Middle frontal gyrus (tissue), 1 donor: ENCODE measurements at regions not wholly inside any gene's neighbourhood (a gene's known extent, or its start where the extent isn't known, plus 50 kb on each side); places are given as distances from the start of the nearest gene placed in this dataset.

Experiments
- DNase-seq: peaks from one replicate; pipeline ENCODE4 v3.0.0-alpha.2; 2015; ENCODE audit warnings: low spot score; ENCODE audit errors: extremely low spot score

DNA sequence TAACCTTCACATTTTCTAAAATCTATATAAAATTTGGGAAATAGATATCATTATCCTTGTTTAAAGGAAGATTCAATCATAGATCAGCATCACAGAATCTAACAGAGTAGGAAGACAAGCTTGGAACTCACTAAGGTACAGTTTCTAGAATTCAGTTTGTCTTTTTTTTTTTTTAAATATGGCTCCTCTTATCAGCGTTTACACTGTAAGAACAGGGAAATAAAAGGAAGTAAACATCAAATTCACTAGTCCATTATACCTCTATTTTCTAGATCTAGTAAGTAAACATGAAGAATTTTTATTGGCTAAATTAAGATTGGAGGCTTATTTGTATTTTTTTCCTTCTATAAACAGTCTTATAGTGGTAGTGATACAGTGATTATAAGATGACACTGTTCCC is 144.9 kb downstream of the LRIG3 start:
- DNase-seq = no peak

DNA sequence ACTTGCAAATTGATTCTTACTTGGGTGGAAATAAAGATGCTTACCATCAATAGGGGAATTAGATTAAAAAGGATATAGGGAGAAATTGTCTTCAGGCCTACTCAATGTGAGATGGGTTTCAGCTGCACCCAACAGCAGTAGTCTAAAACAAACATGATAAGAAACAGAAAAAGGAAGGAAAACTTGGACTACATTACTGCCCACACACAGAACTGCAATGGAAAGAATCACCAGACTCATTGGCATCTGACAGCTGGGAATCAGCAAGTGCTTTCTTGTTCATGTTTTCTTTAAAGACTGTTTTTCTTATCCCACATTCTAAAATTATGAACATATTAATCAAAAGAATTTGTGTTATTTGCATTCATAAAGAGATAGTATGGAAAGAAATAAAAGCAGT is 144.2 kb downstream of the LRIG3 start:
- DNase-seq = no peak

DNA sequence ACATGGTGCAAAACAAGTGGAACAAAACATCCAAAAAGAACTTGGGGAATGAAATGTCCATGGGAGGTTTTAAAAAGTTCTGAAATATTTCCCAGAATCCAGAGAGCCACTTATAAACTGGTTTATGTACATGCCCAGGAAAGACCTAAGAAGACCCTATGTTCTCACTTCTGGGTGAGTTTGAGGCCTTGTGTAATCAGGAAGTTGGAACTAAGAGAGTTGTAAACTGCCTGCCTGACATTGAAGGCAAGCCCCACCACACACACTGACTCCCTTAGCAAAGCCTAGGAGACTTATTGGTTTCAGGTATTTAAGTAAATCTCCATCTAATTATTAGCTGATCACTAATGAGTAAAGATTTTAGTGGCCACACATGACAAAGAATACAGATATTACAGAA is 142.5 kb downstream of the LRIG3 start:
- no peak for DNase-seq

DNA sequence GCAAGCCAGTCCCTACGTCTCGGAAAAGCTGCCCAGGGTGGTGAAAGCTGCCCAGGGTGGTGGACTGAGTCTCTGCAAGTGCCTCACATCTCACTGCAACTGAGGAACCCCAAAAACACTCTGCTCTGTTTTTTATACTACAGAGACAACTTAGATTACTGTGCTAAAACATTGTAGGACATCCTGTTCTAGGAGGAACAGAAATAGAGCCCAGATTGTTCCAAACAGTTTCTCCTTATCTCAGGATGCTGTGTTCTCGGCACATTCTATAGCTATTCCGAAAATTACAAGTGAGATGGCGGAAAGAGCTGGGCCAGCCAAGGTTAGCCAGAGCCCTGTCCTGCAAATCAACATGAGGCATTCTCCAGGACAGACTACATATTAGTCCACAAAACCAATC is 138.7 kb downstream of the LRIG3 start:
- no peak for DNase-seq

DNA sequence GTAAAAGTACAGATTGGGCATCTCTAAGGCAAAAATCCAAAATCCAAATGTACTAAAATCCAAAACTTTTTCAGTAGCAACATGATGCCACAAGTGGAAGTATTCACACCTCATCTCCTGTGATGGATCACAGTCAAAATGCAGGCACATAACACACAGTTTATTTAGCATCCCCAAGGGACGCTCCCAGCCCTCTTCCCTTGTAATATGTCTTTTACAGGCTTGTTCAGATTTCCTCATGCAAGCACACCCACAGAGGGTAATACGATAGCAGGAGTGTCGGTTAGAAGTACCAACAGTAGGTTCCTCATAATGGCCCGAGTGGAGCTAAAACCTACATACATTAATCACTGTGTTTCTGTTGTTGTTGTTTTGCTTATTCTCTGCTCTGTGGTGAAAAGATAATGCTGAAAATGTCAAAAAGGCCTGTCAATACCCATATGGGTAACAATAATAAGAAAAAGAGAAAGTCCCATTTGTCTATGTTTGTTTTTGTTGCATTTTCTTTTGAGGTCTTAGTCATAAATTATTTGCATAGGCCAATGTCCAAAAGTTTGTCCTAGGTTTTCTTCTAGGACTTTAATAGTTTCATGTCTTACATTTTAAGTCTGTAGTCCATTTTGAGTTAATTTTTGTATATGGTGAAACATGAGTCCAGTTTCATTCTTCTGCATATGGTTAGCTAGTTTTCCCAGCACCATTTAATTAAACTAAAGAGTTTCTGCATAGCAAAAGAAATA is 133.1 kb downstream of the LRIG3 start:
- no peak for DNase-seq

DNA sequence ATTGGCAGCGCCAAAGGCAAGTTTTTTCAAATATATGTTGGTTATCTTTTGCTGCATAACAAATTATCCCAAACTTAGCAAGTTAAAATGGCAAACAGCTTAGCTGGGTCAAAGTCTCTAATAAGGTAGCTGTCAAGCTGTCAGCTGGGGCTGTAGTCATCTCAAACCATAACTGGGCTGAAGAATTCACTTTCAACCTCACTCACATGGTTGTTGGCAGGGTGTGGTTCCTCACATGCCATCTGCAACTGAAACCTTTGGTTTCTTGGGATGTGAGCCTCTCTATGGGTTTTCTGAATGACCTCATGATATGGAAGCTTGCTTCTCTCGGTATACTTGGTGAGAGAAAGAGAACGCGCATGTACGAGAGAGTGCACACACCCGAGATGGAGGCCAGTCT is 125.4 kb downstream of the LRIG3 start:
- DNase-seq = no peak

DNA sequence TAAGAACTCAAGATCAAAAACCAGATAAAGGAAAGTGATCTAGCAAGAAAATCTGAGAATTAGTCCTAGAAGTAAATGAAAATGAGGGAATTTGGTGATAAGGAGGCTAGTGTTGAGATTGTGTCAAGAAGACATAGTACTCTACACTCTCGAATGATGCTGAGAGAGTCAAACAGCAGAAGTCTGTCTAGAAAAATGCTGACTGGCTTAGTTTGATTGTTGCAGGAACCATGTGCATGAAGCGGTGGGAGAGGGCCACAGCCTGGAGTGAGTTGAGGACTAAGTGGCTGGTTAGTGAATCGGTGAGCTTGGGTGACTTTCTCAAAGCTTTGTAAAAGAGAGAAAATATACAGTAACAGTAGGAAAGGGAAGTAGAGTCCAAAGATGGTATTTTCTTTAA is 124.5 kb downstream of the LRIG3 start:
- DNase-seq = no peak

DNA sequence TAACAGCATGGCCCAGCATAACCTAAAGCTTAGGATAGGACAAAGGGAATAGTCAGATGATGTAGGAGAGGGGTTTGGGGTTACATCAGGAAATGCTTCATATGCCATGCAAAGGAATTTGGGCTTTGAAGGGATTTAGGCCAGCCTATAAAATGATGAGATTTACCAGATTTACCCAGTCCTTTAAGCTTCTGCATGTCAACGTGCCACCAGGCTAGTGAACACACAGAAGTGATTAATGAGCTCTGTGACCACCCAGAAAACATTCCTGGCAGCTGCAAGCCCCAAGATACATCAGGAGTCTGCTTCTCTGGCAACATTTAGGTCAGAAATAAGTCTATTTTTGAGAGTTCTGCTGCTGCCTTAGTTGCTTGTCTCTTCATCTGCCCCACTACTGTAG is 118.3 kb downstream of the LRIG3 start:
- no peak for DNase-seq

DNA sequence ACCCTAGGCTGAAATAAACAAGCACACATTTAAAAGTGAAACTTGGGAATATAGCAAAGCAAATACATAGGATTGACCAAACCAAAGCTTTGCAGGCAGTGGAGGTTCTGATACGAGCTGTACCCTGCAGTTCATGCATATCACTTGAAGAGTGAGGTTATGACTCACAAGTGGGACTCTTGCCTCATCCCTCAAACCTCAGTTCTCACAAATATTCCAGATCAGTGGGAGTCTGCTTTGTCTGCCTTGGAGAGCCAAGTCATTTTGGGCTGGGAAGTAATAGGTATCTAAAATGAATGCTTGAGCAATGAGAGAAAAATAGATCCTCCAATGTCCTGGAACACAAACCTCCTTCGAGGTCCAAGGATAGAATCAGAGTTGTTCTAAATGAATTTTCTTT is 116.4 kb downstream of the LRIG3 start:
- DNase-seq = no peak

DNA sequence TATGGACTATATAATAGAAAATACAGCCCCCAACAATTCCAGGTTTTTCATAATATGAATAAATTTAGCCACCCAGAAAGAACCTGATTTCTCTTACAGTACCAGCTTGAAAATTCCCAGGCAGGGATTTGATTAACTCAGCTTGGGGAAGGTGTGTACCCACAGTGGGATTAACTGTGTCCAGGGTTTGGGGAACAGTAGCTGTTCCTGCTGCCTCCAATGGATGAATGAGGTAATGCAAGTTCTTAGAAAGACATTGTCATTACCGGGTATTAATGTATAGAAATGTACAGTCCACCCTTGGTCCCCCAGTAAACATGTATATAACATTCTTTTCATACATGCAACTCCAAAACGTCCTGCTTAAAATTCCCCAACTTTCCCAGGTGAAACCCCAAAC is 115.6 kb downstream of the LRIG3 start:
- no peak for DNase-seq

DNA sequence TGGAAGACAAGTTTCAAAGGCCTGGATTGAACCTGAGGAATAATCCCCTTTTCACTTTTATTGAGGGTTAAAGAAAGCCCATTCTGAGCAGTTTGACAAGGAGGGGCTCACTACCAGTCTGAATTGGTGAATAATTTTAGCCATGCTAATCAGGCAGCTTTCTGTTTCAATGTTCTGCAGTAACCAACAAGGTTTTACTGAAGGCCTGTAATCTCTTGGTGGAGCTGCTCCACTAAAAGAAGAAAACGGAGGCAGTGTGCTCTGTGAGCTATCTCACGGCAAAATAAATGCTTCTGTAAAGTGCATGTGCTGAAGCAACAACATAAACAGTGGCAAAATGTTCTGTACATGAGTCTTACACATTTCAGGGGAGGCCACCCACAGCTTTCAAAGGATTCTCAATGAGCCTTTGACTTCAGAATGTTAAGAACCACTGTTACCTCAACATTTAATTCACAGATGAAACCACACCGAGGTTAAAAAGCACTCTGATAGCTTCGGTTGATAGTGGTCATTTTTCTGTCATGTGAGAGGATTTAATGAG is 111.2 kb downstream of the LRIG3 start:
- DNase-seq = no peak

DNA sequence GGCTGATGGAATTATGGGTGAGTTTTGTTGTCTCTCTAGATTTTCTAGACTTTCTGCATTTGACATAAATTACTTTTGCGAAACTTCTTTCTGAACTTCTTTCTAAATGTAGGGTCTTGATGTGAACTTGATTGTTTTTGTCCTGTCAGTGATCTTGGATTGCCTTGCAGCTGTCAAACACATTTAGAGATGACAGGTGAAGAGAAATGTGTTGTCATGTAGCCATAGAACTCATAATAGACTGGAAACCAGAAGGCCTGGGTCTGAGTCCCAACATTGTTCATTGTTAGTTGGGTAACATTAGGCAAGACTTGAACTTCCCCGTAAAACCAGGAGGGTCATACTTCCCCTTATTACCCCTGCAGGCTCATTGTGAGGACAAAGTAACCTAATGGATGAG is 109.0 kb downstream of the LRIG3 start:
- DNase-seq = no peak

DNA sequence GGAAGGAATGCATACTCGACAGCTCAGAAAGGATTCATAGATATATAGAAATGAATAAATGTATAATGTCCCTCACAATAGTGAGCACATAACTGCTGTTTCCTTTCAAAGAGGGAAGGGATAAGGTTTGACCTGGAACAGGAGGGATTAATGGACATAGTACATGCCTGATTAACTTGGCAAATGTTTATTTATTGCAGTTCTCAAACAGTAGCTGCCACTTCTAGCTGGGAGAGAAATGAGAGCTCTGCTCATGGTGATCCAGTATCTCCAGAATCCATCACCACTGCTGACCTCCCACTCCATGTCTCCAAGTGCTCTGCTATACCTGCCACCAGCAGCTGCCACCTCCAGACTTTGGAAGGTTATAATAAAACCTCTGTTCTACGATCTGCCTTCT is 108.1 kb downstream of the LRIG3 start:
- no peak for DNase-seq

DNA sequence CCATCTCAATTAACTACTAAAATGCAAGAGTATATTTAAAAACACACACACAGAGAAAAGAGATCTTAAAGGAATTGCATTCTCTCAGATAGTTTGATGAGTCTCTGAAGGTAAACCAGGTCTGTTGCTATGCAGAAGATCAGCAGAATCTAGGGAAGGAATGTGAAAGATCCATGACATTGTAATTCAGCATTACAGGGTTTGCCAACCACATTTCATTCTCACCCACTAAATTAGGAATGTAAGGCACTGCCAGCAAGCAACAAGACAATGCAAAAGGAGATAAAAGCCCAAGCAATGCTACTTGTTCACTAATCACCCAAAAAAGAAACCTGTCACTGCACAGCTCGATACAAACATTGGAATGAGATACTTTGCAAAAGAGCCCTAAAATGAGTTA is 106.3 kb downstream of the LRIG3 start:
- DNase-seq = no peak

DNA sequence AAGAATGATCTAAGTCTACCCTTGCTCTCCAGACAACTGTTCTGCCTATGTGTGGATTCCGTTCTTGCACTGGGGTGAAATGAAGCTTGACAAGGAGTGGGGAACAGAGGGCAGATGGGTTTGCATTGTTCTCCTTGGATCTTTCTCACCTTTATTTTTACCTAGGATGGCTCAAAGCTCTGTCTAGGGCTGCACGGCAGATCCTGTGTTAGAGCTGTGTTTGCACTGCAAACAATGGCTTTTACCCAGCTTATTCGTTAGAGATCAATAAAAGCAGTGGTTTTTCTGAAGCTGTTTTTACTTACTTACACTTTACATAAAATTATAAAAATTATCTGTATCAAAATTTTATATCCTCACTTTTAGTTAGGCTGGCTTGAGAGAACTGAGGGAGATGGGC is 105.1 kb downstream of the LRIG3 start:
- no peak for DNase-seq

DNA sequence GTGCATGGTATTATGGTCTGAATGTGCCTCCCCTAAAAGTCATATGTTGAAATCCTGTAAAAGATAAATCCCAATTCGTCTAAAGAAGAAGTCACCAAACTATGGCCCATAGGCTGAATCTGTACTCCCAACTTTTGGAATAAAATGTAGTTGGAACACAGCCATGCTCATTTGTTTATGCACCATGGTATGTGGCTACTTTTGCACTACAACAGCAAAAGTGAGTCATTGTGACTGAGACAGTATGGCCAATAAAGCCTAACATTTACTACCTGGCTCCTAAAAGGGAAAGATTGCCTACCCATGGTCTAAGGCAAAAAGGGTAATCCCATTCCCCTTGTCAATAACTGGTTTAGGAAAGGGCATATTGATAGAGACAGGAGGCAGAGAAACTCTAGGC is 101.8 kb downstream of the LRIG3 start:
- DNase-seq = no peak

DNA sequence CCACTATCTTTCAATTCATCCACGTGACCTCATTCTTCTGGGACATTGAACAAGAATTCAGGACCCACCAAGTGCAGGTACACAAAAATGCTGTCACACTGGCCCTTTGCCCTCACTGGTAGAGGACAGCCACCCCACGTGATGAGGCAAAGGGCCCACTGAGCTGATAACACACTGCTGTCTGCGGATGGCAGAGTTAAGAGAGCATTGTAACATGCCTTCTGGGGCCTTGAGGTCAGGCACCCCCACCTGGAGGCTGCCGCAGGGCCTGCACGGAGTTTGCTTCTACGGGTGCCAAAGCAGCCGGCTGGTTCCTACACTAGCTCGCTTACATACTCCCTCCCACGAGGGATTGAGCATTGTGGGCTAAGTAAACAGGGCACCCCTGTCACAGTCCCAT is 101.0 kb downstream of the LRIG3 start:
- no peak for DNase-seq

DNA sequence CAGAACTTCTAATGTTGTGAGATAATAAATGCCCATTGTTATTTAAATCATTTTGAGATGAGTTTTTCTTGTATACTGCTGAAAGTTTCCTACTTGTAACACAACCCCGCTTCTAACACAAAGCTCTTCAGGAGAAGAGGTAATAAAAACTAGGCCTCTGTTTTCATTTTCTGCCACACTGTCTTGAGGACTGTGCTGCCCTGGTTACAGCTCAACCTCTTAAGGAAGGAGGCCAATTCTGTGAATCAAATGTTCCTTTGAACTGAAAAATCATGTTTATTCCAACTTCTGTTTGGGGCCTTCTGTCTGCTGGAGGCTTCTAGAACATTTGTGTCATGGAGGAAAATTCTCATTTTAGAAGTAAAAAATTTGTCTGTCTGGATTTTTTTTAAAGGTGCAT is 100.3 kb downstream of the LRIG3 start:
- no peak for DNase-seq
